Astrocyte (in vitro differentiated cells and primary cell): ENCODE measurements at regions not wholly inside any gene's neighbourhood (a gene's known extent, or its start where the extent isn't known, plus 50 kb on each side); places are given as distances from the start of the nearest gene placed in this dataset.

ENCODE experiments used
- DNase-seq: peaks from one replicate; pipeline ENCODE4 v3.0.0-alpha.2; 2010; ENCODE audit warnings: low read depth
- FAIRE-seq: peaks from 2 replicates; lab custom pipeline; 2011; peaks lifted over from hg19 to GRCh38; lab: Jason Lieb, UNC
- H2AFZ ChIP-seq: 2 replicates; pipeline ENCODE4 v1.6.0; 2012; ENCODE audit warnings: low read depth, low read length, inconsistent platforms
- H3K27ac ChIP-seq: 2 replicates; pipeline ENCODE4 v1.5.1; 2011; ENCODE audit warnings: low read depth, low read length, inconsistent platforms
- H3K27me3 ChIP-seq: 2 replicates; pipeline ENCODE4 v1.6.0; 2011; ENCODE audit warnings: low read length, inconsistent platforms; ENCODE audit not compliant: insufficient read depth
- H3K36me3 ChIP-seq: 2 replicates; pipeline ENCODE4 v1.5.1; 2011; ENCODE audit warnings: low read length, inconsistent platforms; ENCODE audit not compliant: insufficient read depth
- H3K4me1 ChIP-seq: 2 replicates; pipeline ENCODE4 v1.5.1; 2011; ENCODE audit warnings: low read length, inconsistent platforms; ENCODE audit not compliant: insufficient read depth
- H3K4me2 ChIP-seq: 2 replicates; pipeline ENCODE4 v1.6.0; 2012; ENCODE audit warnings: low read length, inconsistent platforms
- H3K4me3 ChIP-seq: 2 replicates; pipeline ENCODE4 v1.5.1; 2011; ENCODE audit warnings: low read depth, mild to moderate bottlenecking, low read length, inconsistent platforms; ENCODE audit not compliant: insufficient read depth
- H3K79me2 ChIP-seq: 2 replicates; pipeline ENCODE4 v1.6.0; 2012; ENCODE audit warnings: mild to moderate bottlenecking, low read length, inconsistent platforms; ENCODE audit not compliant: insufficient read depth
- H3K9ac ChIP-seq: 2 replicates; pipeline ENCODE4 v1.6.0; 2012; ENCODE audit warnings: mild to moderate bottlenecking, low read length, inconsistent platforms
- H3K9me3 ChIP-seq: 2 replicates; pipeline ENCODE4 v1.5.1; 2012; ENCODE audit warnings: low read depth, mild to moderate bottlenecking, low read length, inconsistent platforms; ENCODE audit not compliant: insufficient read depth
- H4K20me1 ChIP-seq: 2 replicates; pipeline ENCODE4 v1.6.0; 2012; ENCODE audit warnings: low read length, inconsistent platforms; ENCODE audit not compliant: insufficient read depth
- H3K27ac Mint-ChIP-seq: one replicate; pipeline ENCODE4 v1.8.0; 2021; ENCODE audit warnings: mild to moderate bottlenecking, mixed read lengths; ENCODE audit not compliant: unreplicated experiment
- H3K27me3 Mint-ChIP-seq: one replicate; pipeline ENCODE4 v1.8.0; 2021; ENCODE audit warnings: low read depth, mixed read lengths; ENCODE audit not compliant: unreplicated experiment
- H3K36me3 Mint-ChIP-seq: one replicate; pipeline ENCODE4 v1.8.0; 2021; ENCODE audit warnings: low read depth, mixed read lengths; ENCODE audit not compliant: unreplicated experiment
- H3K4me1 Mint-ChIP-seq: one replicate; pipeline ENCODE4 v1.8.0; 2021; ENCODE audit warnings: low read depth, mixed read lengths; ENCODE audit not compliant: unreplicated experiment
- H3K4me3 Mint-ChIP-seq: one replicate; pipeline ENCODE4 v1.8.0; 2021; ENCODE audit warnings: mild to moderate bottlenecking, moderate library complexity, mixed read lengths; ENCODE audit not compliant: unreplicated experiment
- H3K9me3 Mint-ChIP-seq: one replicate; pipeline ENCODE4 v1.8.0; 2021; ENCODE audit warnings: mild to moderate bottlenecking, mixed read lengths; ENCODE audit not compliant: unreplicated experiment
- CTCF ChIP-seq: IDR thresholded peaks from 2 replicates; pipeline ENCODE4 v1.5.1; 2011; ENCODE audit warnings: low read depth, mild to moderate bottlenecking, inconsistent platforms, low read length, moderate library complexity; ENCODE audit not compliant: insufficient read depth
- EZH2 ChIP-seq: IDR thresholded peaks from 2 replicates; pipeline ENCODE4 v1.6.1; 2012; ENCODE audit warnings: mild to moderate bottlenecking, low read length, inconsistent platforms; ENCODE audit not compliant: insufficient read depth

- H3K4me3 Mint-ChIP-seq, result no peak overlapping the region
- TF ChIP-seq CTCF (no peak), EZH2 (no peak)
- no peaks in the 10 kb centered on the region for H3K36me3 Mint-ChIP-seq
- no peaks in the 10 kb centered on the region for H3K36me3 ChIP-seq
- FAIRE-seq (no peak), DNase-seq (no peak)
- H3K9me3 Mint-ChIP-seq, result no peaks in the 10 kb centered on the region
- no peaks in the 10 kb centered on the region for H3K4me1 ChIP-seq
- no peaks in the 10 kb centered on the region for H3K4me1 Mint-ChIP-seq
- H3K9me3 ChIP-seq, result no peaks in the 10 kb centered on the region
- H4K20me1 ChIP-seq, result no peaks in the 10 kb centered on the region
- no peak overlapping the region for H3K4me3 ChIP-seq
- no peaks in the 10 kb centered on the region for H3K27me3 Mint-ChIP-seq
- no peak overlapping the region for H3K9ac ChIP-seq
- no peaks in the 10 kb centered on the region for H3K27me3 ChIP-seq
- no peak overlapping the region for H3K27ac Mint-ChIP-seq
- no peaks in the 10 kb centered on the region for H3K79me2 ChIP-seq
- no peak overlapping the region for H3K4me2 ChIP-seq
- no peak overlapping the region for H2AFZ ChIP-seq
- no peak overlapping the region for H3K27ac ChIP-seq
Observed at GRCh38 chr9:80292231-80292630, 720.5 kb downstream of the TLE4 start.

GRCh38 chr9:80285326-80285725 lies 713.6 kb downstream of the TLE4 start:
- TF ChIP-seq CTCF, result peak; percentile 31
- no peak for TF ChIP-seq EZH2
- H3K36me3 Mint-ChIP-seq, result no peaks in the 10 kb centered on the region
- no peaks in the 10 kb centered on the region for H3K4me1 Mint-ChIP-seq
- H3K4me3 Mint-ChIP-seq, result no peak overlapping the region
- H3K4me1 ChIP-seq, result no peaks in the 10 kb centered on the region
- DNase-seq (peak; percentile 6), FAIRE-seq (no peak)
- H3K9ac ChIP-seq, result no peak overlapping the region
- no peaks in the 10 kb centered on the region for H3K27me3 ChIP-seq
- no peaks in the 10 kb centered on the region for H3K36me3 ChIP-seq
- no peak overlapping the region for H3K27ac Mint-ChIP-seq
- no peaks in the 10 kb centered on the region for H3K27me3 Mint-ChIP-seq
- H3K27ac ChIP-seq, result no peak overlapping the region
- H3K79me2 ChIP-seq, result no peaks in the 10 kb centered on the region
- H3K4me2 ChIP-seq, result no peak overlapping the region
- H2AFZ ChIP-seq, result no peak overlapping the region
- H3K9me3 ChIP-seq, result no peaks in the 10 kb centered on the region
- no peak overlapping the region for H3K4me3 ChIP-seq
- no peaks in the 10 kb centered on the region for H3K9me3 Mint-ChIP-seq
- H4K20me1 ChIP-seq, result no peaks in the 10 kb centered on the region

- Histone ChIP-seq H3K79me2 (no peaks in the 10 kb centered on the region), H3K36me3 (no peaks in the 10 kb centered on the region), H3K9ac (no peak overlapping the region), H2AFZ (no peak overlapping the region), H3K27me3 (no peaks in the 10 kb centered on the region), H3K27ac (no peak overlapping the region), H3K9me3 (no peaks in the 10 kb centered on the region), H3K4me3 (no peak overlapping the region), H3K4me2 (no peak overlapping the region), H3K4me1 (no peaks in the 10 kb centered on the region), H4K20me1 (no peaks in the 10 kb centered on the region)
- Mint-ChIP-seq H3K4me1 (no peaks in the 10 kb centered on the region), H3K27ac (no peak overlapping the region), H3K4me3 (no peak overlapping the region), H3K36me3 (no peaks in the 10 kb centered on the region), H3K27me3 (no peaks in the 10 kb centered on the region), H3K9me3 (no peaks in the 10 kb centered on the region)
- TF ChIP-seq CTCF, result no peak
- FAIRE-seq (no peak), DNase-seq (no peak)
Observed at GRCh38 chr9:80282766-80283165, 711.0 kb downstream of the TLE4 start.
